GM21423 (cell line): ENCODE measurements at regions not wholly inside any gene's neighbourhood (a gene's known extent, or its start where the extent isn't known, plus 50 kb on each side); places are given as distances from the start of the nearest gene placed in this dataset.

Source experiments
- ATAC-seq: cut with Tn5 transposase; IDR thresholded peaks from one replicate; pipeline ENCODE4 v1.9.1; 2021; ENCODE audit warnings: mild to moderate bottlenecking, moderate library complexity; ENCODE audit not compliant: unreplicated experiment

DNA sequence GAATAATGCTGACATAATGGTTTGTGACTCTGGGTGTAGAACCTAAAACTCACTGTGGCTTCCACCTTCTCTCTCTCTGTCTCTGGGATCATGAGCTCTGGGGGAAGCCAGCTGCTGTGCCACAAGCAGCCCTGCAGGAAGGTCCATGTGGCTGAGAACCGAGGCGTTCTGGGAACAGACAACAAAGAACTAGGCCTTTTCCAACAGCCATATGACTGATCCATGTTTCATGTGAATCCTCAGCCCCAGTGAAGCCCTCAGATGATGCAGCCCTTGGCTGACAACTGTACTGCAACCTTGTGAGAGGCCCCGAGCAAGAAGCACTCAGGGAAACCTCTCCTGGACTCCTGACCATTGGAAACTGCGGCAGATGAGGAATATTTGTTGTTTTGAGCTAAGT, 56.6 kb downstream of the HLA-G start:
- ATAC-seq = no peak

DNA sequence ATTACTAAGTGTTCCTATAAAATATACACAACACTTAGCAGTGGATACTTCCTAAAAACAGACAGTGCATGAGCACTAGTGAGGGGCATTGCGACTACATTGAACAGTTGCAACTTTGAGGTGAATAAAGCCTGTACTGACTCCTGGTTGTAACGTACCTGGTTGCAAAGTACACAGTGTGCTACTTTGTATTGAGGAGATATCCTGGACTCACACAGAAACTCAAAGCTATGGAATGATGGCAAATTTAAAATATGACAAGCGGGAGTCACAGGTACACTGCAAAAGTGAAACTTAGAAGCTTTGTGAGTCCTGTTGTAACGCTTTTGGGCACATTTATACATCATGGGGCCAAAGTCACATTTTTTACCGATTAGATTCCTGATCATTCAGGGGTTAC, 55.6 kb upstream of the HLA-A start:
- ATAC-seq = no peak

DNA sequence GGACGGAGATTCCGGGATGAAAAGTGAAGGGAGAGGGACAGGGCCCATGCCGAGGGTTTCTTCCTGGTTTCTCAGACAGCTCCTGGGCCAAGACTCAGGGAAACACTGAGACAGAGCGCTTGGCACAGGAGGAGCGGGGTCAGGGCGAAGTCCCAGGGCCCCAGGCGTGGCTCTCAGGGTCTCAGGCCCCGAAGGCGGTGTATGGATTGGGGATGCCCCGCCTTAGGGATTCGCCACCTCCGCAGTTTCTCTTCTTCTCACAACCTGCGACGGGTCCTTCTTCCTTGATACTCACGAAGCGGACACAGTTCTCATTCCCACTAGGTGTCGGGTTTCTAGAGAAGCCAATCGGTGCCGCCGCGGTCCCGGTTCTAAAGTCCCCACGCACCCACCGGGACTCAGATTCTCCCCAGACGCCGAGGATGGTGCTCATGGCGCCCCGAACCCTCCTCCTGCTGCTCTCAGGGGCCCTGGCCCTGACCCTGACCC, 55.0 kb upstream of the HLA-A start:
- peak; percentile 48 for ATAC-seq

DNA sequence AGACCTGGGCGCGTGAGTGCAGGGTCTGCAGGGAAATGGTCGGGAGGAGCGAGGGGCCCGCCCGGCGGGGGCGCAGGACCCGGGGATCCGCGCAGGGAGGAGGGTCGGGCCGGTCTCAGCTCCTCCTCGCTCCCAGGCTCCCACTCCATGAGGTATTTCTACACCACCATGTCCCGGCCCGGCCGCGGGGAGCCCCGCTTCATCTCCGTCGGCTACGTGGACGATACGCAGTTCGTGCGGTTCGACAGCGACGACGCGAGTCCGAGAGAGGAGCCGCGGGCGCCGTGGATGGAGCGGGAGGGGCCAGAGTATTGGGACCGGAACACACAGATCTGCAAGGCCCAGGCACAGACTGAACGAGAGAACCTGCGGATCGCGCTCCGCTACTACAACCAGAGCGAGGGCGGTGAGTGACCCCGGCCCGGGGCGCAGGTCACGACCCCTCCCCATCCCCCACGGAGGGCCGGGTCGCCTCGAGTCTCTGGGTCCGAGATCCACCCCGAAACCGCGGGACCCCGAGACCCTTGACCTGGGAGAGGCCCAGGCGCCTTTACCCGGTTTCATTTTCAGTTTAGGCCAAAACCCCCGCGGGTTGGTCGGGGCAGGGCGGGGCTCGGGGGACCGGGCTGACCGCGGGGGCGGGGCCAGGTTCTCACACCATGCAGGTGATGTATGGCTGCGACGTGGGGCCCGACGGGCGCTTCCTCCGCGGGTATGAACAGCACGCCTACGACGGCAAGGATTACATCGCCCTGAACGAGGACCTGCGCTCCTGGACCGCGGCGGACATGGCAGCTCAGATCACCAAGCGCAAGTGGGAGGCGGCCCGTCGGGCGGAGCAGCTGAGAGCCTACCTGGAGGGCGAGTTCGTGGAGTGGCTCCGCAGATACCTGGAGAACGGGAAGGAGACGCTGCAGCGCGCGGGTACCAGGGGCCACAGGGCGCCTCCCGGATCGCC, 54.2 kb upstream of the HLA-A start:
- ATAC-seq = peak; percentile 68
